NCI-H2029 treated with DMSO at 0.1 percent for 48 hours (cell line): ENCODE measurements at regions not wholly inside any gene's neighbourhood (a gene's known extent, or its start where the extent isn't known, plus 50 kb on each side); places are given as distances from the start of the nearest gene placed in this dataset.
"Not testable (repeated sequence)": the region's sequence is repeated elsewhere in the genome, so short reads cannot be mapped to it uniquely, and the experiment has no call there.

Source experiments
- DNase-seq: peaks from one replicate; lab custom pipeline; 2025; lab: John Stamatoyannopoulos, UW

DNA sequence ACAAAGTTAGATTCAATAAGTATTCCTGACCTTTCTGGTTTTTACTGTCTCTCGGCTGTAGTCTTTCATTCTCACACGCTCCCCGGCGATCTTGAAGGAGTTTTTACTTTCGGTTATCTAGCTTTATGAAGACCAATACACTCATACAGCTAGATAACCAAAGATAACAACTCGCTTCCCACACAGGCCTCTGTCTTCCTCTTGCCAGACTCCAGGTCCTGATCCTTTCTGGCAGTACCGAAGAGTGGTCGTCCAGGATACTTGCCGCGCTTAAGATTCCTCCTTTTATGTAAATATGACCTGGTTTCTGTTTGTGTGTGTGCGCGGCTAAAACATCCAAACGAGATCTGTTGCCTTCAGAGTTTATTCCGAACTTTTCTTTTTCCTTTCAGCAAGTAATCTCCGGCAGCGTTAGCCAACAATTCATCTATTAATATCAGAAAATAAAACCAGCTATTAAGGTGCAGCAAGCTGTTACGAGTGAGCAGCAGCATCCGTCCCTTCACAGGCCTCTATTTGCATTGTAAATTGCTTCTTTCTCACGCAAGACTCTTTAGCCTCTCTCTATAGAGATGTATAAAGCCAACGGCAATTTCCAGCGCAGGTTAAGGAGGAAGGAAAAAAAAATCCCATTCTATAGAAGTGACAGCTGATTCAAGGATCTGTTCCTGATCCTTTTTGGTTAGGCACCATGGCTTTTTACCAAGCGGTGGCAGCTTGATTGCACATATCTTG lies 216.1 kb downstream of the MEF2C start:
- DNase-seq: no peak

DNA sequence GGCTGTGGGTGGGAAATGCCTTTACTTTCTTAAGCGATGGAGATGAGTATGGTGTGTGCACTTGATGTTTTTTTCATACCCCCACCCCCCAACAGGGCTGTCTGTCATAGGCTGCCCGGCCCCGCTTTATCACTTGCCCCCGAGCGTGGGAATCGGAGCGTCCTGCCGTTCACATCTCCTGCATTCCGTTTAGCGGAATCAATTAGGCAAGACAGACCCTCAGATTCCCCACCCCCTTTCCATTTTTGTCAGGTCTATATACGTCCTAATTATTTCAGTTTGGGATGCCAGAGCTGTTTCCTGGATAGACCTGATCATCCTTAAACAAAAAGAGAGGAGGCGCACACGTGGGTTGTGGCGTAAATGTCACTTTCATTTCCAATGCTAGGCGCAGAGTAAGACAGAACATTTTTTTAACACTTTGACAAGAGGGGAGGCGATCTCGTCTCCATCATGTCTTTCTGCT lies 217.2 kb downstream of the MEF2C start:
- no peak for DNase-seq

DNA sequence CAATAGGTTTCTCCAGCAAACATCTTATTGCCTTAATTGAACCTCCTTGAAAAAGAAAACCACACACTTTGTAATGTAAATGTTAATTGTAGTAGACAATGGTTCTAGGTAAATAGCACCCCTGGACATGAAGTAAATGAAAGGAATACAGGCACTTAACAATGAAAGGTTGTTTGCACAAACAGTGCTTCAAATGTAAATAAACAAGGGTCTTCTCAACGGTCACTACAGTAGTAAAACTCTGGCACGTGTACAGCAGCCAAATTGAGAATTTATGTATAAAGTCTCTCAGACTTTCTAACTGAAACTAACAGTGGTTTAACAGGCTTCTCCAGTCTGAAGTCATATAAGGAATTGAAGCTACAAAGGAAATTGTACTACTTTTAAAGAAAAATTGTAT lies 218.3 kb downstream of the MEF2C start:
- peak; percentile 28 for DNase-seq

- DNase-seq: no peak
Observed at GRCh38 chr5:88663793-88664216, 219.2 kb downstream of the MEF2C start.

- DNase-seq: no peak
Observed at GRCh38 chr5:88662846-88663245, 220.1 kb downstream of the MEF2C start.

DNA sequence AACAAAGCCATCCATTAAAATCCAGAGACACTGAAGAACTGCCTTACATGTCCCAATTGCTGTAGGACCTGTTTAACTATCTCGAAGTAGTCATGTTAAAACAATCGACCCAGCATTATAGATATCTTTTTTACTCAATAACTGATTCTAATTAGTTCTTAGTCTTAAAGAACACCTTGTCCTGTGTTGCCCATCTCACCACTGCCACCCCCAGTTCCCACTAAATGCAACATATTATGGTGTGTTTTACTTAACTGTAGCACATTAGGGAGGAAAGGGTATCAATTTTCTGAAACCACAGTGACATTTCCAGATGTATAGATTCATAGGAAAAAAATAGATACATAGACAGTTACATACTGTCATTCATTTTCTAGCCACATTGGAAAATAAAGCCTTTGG lies 221.2 kb downstream of the MEF2C start:
- DNase-seq: no peak

DNA sequence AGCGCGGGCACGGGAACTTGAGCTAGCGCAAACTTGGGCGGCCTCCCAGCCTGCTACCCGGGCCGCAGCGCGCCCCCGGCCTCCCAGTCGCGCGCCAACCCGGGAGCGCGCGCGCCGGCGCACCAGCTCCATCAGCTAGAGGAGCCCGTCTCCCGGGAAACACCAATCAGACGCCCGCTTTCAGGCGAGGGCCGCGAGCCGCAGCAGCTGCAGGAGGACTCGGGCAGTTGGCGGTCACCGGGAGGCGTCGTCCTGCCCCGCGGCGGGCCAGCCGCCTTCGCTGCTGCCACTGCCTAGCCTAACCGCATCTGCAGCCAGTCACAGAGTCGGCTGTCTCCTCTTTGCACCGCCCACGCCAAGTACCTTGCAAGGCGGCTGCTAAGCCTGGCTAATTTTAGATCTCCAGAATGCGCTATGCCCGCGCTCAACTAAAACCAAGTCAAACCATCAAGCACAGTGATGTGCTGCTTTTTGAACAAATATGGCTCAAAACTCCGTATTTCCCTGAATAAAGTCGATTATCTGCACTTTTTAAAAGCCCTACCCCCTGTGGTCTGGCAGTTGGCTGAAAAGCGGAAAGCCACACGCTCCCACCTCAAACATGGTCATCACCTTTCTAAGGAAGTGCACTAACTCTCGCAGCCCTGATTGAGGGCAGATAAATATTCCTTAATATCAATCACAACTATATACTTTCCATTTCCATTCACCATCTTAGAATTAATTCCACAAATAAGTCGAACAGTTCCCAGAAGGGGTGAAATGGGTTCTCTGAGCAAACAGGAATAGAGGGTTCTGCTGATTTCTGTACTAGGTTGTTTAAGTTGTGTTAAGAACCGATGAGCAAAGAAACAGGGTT lies 221.8 kb downstream of the MEF2C start:
- peak; percentile 65 for DNase-seq

GRCh38 chr5:88660264-88660946 lies 222.6 kb downstream of the MEF2C start:
- DNase-seq: no peak

- DNase-seq: no peak
Observed at GRCh38 chr5:88659529-88660263, 223.3 kb downstream of the MEF2C start.

- DNase-seq: no peak
Observed at GRCh38 chr5:88658886-88659285, 224.1 kb downstream of the MEF2C start.

DNA sequence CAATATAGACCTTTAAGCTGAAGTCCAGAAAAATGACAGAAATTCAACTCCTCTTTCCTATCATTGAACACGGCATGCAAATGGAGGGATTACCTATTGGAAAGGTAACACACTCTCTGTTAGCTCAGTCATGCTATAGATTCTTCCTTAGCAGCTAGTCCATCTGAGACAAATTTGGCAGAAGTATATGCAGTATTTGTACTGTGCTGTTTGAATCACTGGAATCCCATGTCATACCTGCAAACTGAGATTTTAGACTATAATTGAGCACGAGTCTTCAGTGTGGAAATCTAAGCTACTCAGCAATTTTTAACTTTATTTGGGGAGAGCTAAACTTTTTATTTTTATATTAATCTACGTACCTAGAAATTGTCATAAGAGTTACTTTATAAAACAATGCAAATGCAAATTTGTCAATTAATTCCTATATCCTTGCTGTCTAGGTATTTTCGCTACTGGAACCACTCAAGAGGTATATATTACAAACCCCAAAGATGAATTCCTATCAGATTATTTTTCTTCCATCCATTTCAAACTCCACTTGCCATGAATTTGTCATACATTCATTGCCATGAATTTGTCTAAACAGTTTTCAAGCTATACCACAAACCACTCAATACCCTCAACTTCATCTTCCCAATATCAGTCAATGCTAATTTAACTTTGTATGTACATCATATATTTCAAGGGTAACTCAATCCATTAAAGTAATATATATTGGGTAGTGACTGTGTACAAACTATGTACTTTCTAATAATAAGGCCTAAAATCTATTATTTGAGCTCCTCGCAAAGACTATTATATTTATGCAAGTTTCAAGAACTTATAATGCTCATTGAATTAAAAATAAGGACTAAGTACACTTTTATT lies 224.8 kb downstream of the MEF2C start:
- no peak for DNase-seq

DNA sequence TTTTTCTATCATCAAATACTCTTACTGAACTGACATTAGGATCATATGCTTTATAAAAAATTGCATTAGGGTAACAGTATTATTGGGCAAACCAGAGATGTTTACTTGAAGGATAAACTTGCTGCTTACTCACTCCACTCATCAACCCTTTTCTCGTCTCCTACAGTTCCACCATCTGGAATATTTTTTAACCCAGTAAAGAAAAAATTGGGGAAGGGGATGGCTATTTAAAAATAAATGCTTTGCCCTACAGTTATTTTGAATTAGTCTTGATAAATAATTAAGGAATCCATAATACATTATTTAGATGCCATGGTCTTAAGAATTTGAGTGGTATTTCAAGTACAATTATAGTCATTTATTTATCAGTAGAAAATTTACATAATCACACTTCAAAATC lies 225.8 kb downstream of the MEF2C start:
- no peak for DNase-seq

GRCh38 chr5:88656221-88656950 lies 226.6 kb downstream of the MEF2C start:
- no peak for DNase-seq

DNA sequence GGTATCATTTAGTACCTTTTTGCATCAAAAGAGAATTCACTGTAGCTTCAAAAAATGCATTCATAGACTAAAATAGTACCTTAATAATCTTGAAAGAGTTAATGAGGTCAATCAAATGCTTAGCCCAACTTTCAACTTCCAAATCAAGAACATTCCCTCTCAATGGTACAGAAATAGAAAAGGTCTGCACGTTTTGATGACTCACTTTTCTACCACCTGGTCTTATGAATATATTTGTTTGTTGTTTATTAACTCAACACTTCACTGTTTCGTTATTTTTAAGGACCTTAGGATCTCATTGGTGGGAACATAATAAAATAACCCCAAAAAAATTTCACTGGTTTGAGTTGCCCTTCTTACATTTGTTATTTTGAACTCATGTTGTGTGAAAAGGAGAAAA lies 229.5 kb downstream of the MEF2C start:
- DNase-seq: no peak

DNA sequence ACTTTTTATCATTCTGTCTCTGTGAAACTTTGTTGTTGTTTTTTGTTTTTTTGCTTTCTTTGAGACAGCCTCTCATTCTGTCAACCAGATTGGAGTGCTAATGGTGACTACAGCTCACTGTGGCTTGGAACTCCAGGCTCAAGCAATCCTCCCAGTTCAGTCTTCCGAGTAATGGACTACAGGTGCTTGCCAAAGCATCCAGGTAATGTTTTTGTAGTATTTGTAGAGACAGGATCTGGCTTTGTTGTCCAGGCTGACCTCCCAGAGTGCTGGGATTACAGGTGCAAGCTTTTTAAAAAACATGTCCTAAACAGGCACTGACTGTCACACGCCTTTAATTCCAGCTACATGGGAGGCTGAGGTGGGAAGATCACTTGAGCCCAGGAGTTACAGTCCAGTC lies 235.1 kb downstream of the MEF2C start:
- no peak for DNase-seq

- no peak for DNase-seq
Observed at GRCh38 chr5:88646866-88647265, 236.1 kb downstream of the MEF2C start.

DNA sequence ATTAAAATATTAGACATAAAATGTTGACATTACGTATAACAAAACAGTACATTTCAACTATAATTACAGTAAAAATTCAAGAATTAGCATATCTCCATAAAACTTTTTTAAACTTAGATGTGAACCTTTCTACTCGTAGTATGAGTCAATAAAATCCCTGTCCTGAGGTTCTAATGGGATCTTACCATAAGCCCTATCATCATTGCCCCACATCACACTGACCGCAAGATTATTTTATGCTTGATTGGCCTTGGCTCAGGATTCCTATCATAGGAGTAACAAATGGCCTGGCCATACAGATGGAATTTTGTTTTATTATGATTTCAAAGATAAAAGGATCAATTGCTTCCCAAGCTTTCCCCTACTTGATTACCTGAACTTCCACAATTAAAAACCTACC lies 238.3 kb downstream of the MEF2C start:
- DNase-seq: no peak

- no peak for DNase-seq
Observed at GRCh38 chr5:88643315-88643714, 239.7 kb downstream of the MEF2C start.

GRCh38 chr5:88634014-88634413 lies 249.0 kb downstream of the MEF2C start:
- no peak for DNase-seq

DNA sequence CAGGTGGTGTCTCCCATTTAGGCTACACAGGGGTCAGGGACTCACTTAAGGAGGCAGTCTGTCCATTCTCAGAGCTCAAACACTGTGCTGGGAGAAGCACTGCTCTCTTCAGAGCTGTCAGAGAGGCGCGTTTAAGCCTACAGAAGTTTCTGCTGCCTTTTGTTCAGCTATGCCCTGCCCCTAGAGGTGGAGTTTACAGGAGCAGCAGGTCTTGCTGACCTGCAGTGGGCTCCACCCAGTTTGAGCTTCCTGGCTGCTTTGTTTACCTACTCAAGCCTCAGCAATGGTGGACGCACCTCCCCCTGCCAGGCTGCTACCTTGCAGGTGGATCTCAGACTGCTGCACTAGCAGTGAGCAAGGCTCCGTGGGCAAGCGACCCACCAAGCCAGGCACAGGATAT lies 260.1 kb downstream of the MEF2C start:
- not testable (repeated sequence) for DNase-seq
